ENCODE measurements at regions not wholly inside any gene's neighbourhood (a gene's known extent, or its start where the extent isn't known, plus 50 kb on each side); places are given as distances from the start of the nearest gene placed in this dataset.

GRCh38 chr10:130904676-130905075 lies 406.8 kb downstream of the TCERG1L start:
- TF ChIP-seq CTCF (IDR thresholded peaks at IDR 0.05; ENCODE audit: insufficient read depth, low read length, poor library complexity, severe bottlenecking) = no peak
- H3K4me3 ChIP-seq (ENCODE audit: low read depth, low read length) = no peak overlapping the region
- H3K36me3 ChIP-seq (ENCODE audit: control insufficient read depth, insufficient read depth, low read length) = no peaks in the 10 kb centered on the region
- no peaks in the 10 kb centered on the region for H3K27me3 ChIP-seq (ENCODE audit: control insufficient read depth, insufficient read depth, low read length)
- no peak for DNase-seq (ENCODE audit: low read depth)

GRCh38 chr10:130905386-130905785 lies 406.1 kb downstream of the TCERG1L start:
- Histone ChIP-seq H3K4me3 (ENCODE audit: low read depth, low read length) (no peak overlapping the region), H3K36me3 (ENCODE audit: control insufficient read depth, insufficient read depth, low read length) (no peaks in the 10 kb centered on the region), H3K27me3 (ENCODE audit: control insufficient read depth, insufficient read depth, low read length) (no peaks in the 10 kb centered on the region)
- TF ChIP-seq CTCF (IDR thresholded peaks at IDR 0.05; ENCODE audit: insufficient read depth, low read length, poor library complexity, severe bottlenecking) = no peak
- DNase-seq (ENCODE audit: low read depth) = no peak

- H3K27me3 ChIP-seq (ENCODE audit: control insufficient read depth, insufficient read depth, low read length) = no peaks in the 10 kb centered on the region
- DNase-seq (ENCODE audit: low read depth) = no peak
- H3K4me3 ChIP-seq (ENCODE audit: low read depth, low read length) = no peak overlapping the region
- TF ChIP-seq CTCF (IDR thresholded peaks at IDR 0.05; ENCODE audit: insufficient read depth, low read length, poor library complexity, severe bottlenecking) = no peak
- H3K36me3 ChIP-seq (ENCODE audit: control insufficient read depth, insufficient read depth, low read length) = no peaks in the 10 kb centered on the region
These were observed 405.6 kb downstream of the TCERG1L start for GRCh38 chr10:130905921-130906320.

GRCh38 chr10:130910848-130911247 lies 400.7 kb downstream of the TCERG1L start:
- H3K4me3 ChIP-seq (ENCODE audit: low read depth, low read length) = no peak overlapping the region
- no peak for DNase-seq (ENCODE audit: low read depth)
- no peak for TF ChIP-seq CTCF (IDR thresholded peaks at IDR 0.05; ENCODE audit: insufficient read depth, low read length, poor library complexity, severe bottlenecking)
- H3K36me3 ChIP-seq (ENCODE audit: control insufficient read depth, insufficient read depth, low read length) = no peaks in the 10 kb centered on the region
- H3K27me3 ChIP-seq (ENCODE audit: control insufficient read depth, insufficient read depth, low read length) = no peaks in the 10 kb centered on the region

- Histone ChIP-seq H3K27me3 (ENCODE audit: control insufficient read depth, insufficient read depth, low read length) (no peaks in the 10 kb centered on the region), H3K36me3 (ENCODE audit: control insufficient read depth, insufficient read depth, low read length) (no peaks in the 10 kb centered on the region), H3K4me3 (ENCODE audit: low read depth, low read length) (no peak overlapping the region)
- no peak for DNase-seq (ENCODE audit: low read depth)
- no peak for TF ChIP-seq CTCF (IDR thresholded peaks at IDR 0.05; ENCODE audit: insufficient read depth, low read length, poor library complexity, severe bottlenecking)
These were observed 397.7 kb downstream of the TCERG1L start for GRCh38 chr10:130913844-130914243.

- DNase-seq (ENCODE audit: low read depth) = no peak
- no peak for TF ChIP-seq CTCF (IDR thresholded peaks at IDR 0.05; ENCODE audit: insufficient read depth, low read length, poor library complexity, severe bottlenecking)
- Histone ChIP-seq H3K27me3 (ENCODE audit: control insufficient read depth, insufficient read depth, low read length) (no peaks in the 10 kb centered on the region), H3K4me3 (ENCODE audit: low read depth, low read length) (no peak overlapping the region), H3K36me3 (ENCODE audit: control insufficient read depth, insufficient read depth, low read length) (no peaks in the 10 kb centered on the region)
These were observed 397.2 kb downstream of the TCERG1L start for GRCh38 chr10:130914367-130914766.
